AG08396 (cell line): ENCODE measurements at regions not wholly inside any gene's neighbourhood (a gene's known extent, or its start where the extent isn't known, plus 50 kb on each side); places are given as distances from the start of the nearest gene placed in this dataset.

ENCODE experiments used
- DNase-seq: peaks from one replicate; pipeline ENCODE4 v3.0.0; 2012; ENCODE audit warnings: low spot score, mixed read lengths

DNA sequence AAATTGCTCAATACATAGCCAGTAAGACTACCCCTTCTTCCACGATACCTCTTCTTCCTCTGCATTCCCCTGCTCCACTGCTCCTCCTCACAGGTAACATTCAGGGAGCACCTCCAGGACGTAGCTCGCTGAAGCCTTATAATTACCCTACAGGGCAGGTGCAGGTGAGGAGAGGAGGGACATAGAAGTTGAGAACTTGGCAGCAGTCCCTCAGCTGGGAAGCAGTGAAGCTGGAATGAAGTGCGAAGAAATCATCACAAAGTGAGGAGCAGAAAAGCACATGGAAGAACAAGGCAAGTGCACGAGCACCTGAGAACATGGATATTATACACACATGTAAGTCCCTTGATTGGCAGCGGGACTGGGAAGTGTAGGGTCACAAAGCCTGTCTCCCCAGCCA, 118.2 kb downstream of the HSD17B3 start:
- no peak for DNase-seq

DNA sequence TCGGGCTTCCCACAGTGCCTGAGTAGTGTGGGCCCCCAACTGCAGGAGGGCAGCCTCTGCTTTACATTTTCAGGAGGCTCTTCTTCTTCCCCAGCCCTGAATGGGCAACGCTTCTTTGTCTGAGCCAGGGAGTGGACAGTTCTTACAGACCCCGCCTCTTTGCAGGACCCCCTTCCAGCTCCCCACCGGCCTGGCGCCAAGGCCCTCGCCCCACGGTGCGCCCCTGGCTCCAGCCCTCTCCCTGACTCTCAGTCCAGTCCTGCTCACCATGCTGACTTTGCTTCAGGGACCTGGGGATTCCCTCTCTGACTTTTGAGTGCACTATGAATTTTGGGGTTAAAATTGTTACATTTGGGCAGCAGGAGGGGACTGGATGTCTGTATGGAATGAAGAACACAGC, 123.8 kb downstream of the HSD17B3 start:
- no peak for DNase-seq

DNA sequence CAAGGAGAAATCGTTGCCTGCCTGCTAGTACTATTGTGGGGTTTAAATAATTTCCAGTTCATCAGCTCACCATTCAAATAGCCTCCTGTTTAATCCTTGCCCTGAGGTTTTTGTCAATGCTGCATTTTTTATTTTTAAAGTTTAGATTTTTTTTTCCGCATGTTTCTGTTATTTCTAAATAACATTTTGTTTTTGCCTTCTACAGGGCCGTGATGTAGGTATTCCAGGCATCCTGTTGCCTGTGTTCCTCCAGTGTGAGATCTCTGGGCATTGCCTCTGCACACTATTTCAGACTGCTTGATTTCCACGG, 124.3 kb downstream of the HSD17B3 start:
- no peak for DNase-seq

DNA sequence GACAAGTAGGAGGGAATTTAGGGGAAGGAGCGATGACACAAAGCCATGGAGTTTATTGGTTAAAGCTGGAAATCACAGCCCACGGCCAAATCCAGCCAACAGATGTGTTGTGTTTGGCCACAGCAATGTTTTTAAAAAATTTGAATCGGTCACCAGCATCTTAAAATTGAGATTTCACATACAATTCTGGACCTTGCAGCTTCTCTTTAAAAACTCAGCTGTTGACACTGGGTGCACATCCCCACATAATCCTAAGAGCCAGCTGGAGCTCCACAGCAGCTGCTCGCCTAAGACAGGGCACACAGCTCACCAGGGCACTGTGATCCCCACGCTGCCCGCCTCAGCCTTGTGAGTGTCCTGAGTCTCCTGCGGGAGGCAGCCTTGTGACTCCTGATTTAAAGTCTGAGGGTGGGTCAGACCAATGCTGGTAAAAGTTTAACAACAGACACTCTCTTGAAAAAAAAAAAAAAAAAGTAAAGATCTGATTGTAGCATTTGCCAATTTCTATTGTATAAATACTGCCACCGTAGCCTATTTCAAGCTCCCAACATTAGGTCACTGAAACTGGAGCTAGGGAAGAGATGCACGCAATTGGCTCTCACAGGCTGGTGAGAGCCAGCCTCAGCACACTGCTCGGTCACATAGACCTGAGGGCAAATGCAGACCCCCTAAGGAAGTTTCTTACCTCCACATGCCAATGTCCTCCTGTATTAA, 124.8 kb downstream of the HSD17B3 start:
- no peak for DNase-seq

DNA sequence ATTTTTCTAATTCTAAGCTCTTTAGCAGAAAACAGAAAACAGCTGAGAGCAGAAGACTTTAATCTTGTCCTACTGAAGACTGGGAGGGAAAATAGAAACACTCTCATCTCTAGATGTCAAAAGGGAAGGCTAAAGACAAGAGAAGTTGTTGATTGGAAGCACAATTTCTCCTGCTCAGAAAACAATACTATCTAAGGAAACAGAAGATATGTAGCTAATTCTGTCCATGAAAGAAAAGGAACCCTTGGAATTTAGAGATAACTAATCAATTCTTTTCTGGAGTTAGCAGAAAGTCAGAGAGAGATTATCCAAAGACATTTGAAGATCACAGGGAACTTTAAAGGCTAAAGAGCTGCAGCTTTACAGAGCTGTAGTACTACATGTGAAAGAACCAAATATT, 126.2 kb downstream of the HSD17B3 start:
- DNase-seq, result no peak

DNA sequence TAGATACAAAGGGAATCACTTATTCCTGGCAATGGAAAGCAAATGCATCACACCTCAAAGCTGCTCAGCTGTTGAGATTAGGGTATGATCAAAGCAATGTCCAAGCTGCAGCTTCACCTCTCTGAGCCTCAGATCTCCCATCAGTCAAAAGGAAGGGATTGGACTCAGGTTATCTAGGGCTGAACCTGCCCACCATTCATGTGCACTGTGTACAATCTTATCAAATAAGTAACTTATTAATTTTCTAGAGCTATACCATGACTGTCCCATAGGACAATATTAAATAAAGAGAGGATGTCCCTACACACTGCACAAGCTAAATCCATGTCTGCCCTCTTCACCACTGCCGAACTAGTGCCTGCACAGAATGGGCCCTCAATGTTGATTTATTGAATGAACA, 127.0 kb downstream of the HSD17B3 start:
- no peak for DNase-seq

DNA sequence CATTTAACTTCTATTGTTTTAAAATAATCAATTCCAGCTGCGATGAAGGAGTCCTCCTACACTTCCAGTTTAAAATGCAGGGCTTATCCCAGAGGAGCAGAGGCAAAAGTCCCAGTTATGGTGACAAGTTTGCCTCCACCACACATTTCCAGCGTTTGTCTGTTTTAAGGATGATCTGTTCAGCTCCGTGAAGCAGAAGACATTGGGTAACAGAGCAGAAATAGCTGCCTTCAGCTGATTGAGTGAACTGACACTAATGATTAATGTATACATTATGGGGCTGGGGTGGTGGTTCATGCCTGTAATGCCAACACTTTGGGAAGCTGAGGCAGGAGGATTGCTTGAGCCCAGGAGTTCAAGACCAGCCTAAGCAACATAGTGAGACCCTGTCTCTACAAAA, 127.6 kb downstream of the HSD17B3 start:
- no peak for DNase-seq

DNA sequence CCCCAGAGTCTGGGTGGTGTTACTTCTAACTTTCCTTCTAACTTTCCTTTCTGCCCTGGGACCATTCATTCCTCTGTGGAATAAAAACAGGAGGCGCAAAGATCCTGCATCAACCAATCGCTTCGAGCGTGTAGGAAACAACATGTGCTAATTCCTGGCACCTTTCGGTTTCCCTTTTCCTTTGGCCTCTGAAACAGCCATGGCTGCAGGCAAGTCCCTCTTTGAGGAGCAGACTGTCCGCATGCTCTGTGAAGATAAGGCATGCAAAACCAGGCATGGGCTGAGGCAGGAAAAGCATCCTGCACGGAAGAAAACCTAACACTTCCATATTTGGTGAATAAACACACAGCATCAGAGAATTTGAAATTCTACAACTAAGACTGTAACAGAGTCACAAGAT, 128.3 kb downstream of the HSD17B3 start:
- DNase-seq, result no peak

DNA sequence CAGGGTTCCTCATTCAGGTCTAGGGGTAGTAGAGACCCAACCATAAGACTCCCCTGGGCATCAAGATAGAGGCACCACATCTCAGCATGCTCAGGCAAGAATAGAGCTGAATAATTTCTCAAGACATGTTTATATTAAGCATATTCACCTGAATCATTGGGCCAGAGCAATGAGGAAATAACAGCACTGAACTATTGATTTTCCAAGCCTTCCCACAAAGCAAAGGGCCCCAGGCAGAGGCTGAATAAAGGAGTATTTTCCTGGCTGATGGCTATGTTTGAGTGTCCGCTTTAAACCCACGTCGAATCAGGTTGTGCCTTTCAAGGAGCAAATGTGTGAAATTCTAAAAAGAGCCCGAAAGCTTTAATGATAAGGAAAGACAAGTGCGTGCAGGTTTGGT, 129.2 kb downstream of the HSD17B3 start:
- DNase-seq, result no peak

DNA sequence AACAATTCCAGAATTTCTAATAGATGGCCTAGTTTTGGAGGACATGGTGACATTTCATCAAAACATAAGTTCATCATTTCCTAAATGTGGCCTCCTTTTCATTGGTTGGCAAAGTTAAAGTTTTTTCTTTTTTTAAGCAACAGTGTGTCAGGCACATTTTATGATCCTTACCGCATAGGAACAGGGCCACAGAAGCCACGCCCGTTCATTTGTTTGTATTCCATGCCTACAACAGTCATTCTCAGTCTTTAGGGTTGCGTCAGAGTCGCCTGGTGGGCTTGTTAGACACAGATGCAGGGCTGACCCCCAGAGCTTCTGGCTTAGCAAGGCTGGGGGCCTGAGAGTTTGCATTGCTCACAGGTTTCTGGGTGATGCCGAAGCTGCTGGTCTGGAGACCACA, 130.2 kb downstream of the HSD17B3 start:
- DNase-seq, result no peak

DNA sequence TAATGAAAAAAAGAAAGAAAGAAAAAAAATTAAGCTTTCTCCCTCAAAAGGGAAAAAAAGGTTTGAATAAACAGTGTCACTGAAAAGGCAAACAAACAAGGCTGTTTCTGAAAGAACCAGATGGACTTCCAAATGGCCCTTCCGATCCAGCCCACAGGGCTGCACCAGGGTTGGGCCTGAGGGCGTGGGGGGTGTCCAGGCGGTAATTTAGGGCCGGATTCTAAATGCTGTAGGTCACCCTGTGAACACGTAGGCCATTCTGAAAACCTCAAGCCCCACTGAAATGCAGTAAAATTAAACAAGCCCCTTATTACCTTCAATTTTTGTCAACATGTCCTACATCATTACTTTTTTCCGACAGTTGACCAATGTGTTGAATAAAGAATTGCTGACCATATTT, 132.1 kb downstream of the HSD17B3 start:
- DNase-seq, result no peak

DNA sequence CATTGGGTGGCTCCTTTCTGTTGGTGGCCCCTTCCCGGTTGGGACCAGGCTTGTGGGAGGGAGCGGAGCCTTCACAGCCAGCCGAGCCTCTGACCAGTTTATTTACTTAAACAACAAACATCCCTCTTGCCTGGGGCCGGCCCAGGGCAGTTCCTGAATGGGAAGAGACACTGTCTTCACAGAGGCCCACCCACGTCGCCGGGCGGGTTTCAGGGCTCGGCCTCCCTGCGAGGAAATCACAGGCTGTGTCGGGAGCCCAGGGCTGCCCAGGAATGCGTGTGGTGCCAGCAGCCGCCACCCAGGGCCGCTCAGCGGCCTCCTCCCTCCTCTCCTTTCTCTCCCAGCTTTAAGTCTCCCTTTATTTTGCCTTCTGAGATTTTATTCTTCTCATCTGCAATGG, 132.5 kb downstream of the HSD17B3 start:
- DNase-seq, result peak; percentile 74

DNA sequence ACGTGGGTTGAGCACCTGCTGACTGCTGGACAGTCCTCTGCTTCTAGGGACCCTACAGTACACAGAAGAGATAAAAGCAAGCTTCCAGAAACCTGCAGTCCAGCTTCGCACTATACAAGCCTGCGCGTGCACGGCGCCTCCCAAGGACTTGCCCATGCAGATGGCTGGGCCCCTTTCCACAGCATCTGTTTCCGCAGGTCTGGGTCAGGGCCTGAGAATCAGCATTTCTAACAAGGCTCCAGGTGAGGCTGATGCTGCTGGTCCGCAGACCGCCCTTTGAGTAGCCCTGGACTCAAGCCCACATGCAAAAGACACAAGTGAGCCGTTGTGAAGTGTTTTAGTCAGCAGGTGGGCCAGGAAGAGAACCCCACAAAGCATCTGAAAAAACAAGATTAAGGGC, 133.1 kb downstream of the HSD17B3 start:
- DNase-seq, result no peak

DNA sequence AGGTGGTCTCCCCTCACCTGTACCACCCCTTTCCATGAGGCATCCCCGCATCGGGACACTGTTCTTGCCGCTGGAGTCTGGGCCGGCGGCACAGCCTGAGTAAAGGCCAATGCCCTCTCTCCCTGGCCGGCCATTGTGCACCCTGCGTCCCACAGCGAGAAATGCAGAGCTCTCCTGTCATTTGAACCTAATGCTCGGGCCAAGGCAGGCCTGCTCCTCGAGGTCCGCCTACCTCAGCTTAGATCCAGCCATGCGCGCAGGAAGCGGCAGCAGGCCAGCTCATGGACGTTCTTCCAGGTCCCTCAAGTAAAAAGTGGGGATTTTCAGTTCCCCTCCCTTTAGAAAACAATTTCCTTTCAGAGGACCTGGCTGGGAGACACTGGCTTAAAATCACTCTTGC, 135.0 kb downstream of the HSD17B3 start:
- no peak for DNase-seq

DNA sequence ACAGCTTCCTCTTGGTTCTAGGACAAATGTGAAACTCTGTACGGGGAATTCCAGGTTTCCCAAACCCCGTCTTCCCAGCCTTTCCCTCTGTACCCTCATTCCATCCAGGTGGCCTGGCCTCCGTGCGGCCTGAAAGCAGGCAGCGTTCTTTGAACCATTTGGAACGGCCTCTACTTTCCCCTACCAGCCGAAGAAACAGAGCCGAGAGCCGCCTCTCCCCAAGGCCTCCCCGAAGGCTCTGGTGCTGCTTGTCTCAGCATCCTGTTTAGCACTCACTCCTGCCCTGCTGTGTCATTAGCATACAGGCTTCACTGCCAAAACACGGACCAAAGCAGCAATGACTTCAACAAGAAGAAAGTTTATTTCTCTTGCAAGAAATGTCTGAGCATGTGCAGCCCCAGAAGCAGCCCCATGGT, 137.7 kb downstream of the HSD17B3 start:
- no peak for DNase-seq

DNA sequence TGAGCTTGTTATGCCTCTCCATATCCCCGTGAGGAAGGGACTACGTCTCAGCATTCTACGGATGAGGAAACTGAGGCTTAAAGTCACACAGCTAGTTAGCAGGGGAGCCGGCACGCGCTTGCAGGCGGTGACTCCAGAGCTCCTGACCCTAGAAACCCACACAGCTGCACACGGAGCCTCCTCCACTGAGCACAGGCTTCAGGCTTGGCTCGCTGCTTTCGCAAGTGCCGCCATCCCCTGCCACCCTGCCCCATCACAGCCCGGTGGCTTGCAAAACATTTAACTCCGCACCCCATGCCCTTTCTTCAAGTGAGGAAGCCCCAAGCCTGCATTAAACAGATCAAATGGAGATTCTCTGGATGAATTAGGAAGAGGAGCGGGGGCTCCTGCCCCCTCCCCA, 138.3 kb downstream of the HSD17B3 start:
- DNase-seq, result no peak

DNA sequence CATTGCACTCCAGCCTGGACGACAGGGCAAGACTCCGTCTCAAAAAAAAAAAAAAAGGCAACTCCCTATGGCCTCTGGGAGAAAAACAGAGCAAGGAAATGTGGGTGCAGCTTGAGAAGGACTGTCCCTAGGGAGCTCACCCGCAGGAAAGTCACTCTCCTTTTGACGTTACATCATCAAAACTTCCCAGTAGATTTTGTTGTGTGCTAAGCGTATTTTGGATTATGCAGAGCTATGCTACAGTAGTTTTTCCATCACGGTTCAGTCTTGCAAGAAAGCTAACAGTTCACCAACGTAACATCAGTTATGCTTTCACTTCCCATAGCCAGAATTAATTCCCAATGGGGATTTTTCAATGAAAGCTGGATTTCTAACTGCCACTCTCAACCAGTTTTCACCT, 138.8 kb downstream of the HSD17B3 start:
- DNase-seq, result no peak

DNA sequence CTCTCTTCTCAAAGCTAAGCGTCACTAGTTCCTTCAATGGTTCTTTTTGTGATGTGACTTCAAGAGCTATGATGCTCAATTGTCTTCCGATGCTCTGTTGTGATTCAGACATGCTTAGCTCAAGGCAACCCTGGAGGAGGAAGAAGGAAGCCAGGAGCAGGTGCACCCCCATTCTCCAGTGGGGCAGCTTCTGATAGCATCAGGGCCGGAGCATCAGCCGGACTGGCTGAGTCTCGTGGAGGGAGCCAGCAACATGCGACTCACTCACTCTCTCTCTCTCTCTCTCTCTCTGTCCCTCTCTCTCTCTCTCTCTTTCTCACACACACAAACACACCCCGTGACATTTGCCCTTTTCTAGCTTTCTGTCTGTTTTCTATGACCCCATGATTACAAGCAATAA, 140.2 kb downstream of the HSD17B3 start:
- DNase-seq, result no peak

DNA sequence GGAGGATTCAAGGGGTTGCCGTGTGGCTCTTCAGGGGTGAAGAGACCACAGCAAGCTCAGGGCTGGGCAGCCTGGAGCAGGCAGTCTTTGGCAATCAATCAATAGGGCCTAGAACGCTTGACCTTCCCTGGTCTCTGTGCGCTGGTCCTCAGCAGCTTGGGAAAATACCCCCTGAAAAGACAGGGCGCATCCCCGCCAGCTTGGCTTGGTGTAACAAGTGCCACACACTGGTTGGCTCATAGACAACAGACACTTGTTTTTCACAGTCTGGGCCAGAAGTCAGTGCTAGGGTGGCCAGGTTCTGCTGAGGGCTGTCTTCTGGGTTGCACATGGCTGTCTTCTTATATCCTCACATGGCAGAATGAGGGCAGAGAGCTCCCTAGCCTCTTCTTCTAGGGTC, 141.1 kb downstream of the HSD17B3 start:
- DNase-seq, result no peak

DNA sequence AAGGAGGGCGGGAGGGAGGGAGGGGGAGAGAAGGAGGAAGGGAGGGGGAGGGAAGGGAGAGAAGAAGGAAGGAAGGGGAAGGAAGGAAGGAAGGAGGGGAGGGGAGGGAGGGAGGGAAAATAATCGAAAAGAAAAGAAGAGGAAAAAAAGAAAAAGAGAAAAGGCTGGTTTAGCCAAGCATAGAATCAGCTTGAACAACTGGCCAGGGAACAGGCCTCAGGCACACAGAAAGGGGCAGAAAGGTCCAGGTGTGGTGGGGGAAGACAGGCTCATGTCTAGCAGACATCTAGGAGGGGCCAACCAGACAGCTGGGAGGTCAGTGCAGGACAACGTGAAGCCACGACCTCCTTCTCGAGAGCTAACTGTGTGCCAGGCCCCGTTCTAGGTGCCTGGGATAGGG, 141.8 kb downstream of the HSD17B3 start:
- no peak for DNase-seq

DNA sequence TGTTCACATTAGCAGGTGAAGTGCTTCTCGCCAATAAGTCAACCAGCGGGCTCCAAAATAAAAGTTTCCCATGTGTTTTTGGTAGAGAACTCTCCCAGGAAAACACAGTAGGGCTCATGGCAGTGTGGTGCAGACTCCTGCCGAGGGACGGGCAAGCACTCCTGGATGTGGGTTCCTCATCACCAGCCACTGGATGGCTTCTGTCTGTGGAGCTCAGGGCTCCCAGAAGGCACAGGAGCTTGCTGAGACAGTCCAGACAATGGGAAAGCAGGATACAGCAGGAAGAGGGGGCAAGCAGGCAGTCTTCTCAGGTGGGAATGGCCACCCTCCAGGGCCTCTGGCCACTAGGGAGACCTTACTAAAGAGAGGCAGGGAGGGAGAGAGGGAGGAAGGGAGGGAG, 142.4 kb downstream of the HSD17B3 start:
- DNase-seq, result no peak

DNA sequence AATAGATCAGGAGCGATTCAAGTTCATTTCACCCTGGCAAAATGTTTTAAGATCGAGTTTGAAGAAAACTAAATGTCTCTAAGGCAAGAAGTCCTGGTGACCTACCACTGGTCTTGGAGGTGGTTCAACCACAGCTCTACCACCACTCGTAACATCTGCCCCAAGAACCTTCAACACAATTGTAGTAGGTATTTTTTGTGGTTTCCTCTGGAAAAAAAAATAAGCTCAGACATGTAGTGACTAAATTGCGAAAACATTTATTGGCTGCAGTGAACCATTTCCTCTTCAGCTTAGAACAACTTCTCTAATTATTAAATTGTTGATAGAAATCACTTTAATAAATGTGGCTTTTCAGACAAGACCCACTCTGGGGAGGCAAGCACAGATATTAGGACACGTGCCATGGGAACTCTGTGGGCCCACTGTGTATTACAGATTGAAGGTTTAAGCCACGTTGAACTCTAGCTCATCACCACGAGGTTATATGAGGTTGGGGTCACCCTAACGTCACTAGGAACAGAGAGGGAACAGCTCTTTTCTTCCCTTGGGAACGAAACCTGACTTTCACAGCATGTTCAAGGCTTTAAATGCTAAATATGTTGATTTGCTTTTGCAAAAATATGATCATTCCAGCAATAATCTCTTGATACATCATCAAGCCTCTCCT, 142.9 kb downstream of the HSD17B3 start:
- no peak for DNase-seq

DNA sequence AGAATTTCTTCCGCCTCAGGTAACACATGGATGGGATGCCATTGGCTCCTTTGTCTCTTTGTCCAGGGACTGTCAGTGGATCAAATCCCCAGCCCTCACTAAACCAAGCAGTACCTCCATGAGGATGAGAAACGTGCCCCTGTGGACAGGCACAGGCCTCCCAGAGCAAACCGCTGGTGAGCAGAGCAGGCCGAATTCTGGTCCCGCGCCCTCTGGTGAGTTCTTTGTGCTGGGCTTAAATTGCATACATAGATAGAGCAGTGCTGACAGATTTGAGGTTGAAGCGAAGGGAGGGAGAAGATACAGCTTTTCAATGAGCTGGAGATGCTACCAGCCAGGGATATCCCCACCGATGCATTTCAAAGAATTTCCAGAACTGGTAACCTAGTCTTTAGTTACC, 143.8 kb downstream of the HSD17B3 start:
- no peak for DNase-seq

DNA sequence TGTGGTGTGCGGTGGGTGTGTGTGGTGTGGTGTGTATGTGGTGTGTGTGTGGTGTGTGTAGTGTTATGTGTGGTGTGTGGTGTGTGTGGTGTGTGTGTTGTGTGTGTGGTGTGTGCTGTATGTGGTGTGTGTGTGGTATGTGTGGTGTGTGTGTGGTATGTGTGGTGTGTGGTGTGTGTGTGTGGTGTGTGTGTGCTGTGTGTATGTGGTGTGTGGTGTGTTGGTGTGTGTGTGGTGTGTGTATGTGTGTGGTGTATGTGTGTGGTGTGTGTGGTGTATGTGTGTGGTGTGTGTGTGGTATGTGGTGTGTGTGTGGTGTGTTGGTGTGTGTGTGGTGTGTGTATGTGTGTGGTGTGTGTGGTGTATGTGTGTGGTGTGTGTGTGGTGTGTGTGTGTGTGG, 144.3 kb downstream of the HSD17B3 start:
- DNase-seq, result no peak
